B cell (primary cell): ENCODE measurements at regions not wholly inside any gene's neighbourhood (a gene's known extent, or its start where the extent isn't known, plus 50 kb on each side); places are given as distances from the start of the nearest gene placed in this dataset.

Experiments
- ATAC-seq: fragments of 200-7000 bp; cut with Tn5 transposase; one replicate; pipeline ENCODE4 v1.10.0; 2021; ENCODE audit warnings: low read depth, mild to moderate bottlenecking, moderate number of reproducible peaks, moderate library complexity
- CTCF ChIA-PET: fragments of 350-600 bp; sonication (Branson Sonifier 250); formaldehyde crosslinking; loops from one replicate; lab custom pipeline; 2021; ENCODE audit warnings: antibody characterized with exemption, inconsistent platforms; lab: Charles Lee
- POLR2A ChIA-PET: fragments of 350-600 bp; sonication (Branson Sonifier 250); formaldehyde crosslinking; loops from one replicate; lab custom pipeline; 2021; ENCODE audit warnings: antibody characterized with exemption; lab: Charles Lee
- DNase-seq: peaks from one replicate; pipeline ENCODE4 v3.0.0; 2013
- H2AFZ ChIP-seq: 2 replicates; pipeline ENCODE4 v1.6.1; 2012; ENCODE audit warnings: mild to moderate bottlenecking, low read depth, low read length; ENCODE audit not compliant: insufficient read depth, poor library complexity, severe bottlenecking
- H3K27ac ChIP-seq, 2 donors: 1 replicate in 1 of 2; 2 replicates in 1 of 2; pipeline ENCODE4 v1.5.1; 2012 to 2013; ENCODE audit warnings: low read length in 2 of 2, mild to moderate bottlenecking in 2 of 2, moderate library complexity in 1 of 2
- H3K27me3 ChIP-seq, 4 experiments: fragments of 200-600 bp in 1 of 4; sonication (generic) in 1 of 4; replicated peaks in 1 of 4; 1 replicate in 2 of 4; 2 replicates in 2 of 4; pipeline versions ENCODE4 v1.6.1 to v1.7.0; 2013 to 2016; ENCODE audit warnings: low read length in 3 of 4, mild to moderate bottlenecking in 2 of 4, mixed read lengths in 1 of 4, moderate library complexity in 1 of 4; ENCODE audit not compliant: insufficient read depth in 4 of 4, control insufficient read depth in 3 of 4; ENCODE audit errors: control extremely low read depth in 1 of 4
- H3K36me3 ChIP-seq, 2 experiments: replicated peaks in 1 of 2; 1 replicate in 1 of 2; 2 replicates in 1 of 2; pipeline versions ENCODE4 v1.6.1 to v1.7.1; 2013; ENCODE audit warnings: low read length in 1 of 2; ENCODE audit not compliant: insufficient read depth in 2 of 2, control insufficient read depth in 1 of 2; ENCODE audit errors: control extremely low read depth in 1 of 2, extremely low read depth in 1 of 2
- H3K4me1 ChIP-seq, 2 donors: fragments of 200-600 bp in 1 of 2; sonication (generic) in 1 of 2; 1 replicate in 1 of 2; 2 replicates in 1 of 2; pipeline versions ENCODE4 v1.5.1 to v1.6.1; 2013 to 2017; ENCODE audit warnings: low read length in 2 of 2; ENCODE audit not compliant: control insufficient read depth in 2 of 2, insufficient read depth in 2 of 2
- H3K4me2 ChIP-seq: replicated peaks from 2 replicates; pipeline ENCODE3; 2012; ENCODE audit warnings: mild to moderate bottlenecking, low read depth, low read length; ENCODE audit not compliant: poor library complexity, severe bottlenecking
- H3K4me3 ChIP-seq, 5 experiments: fragments of 200-600 bp in 1 of 5; sonication (generic) in 1 of 5; 1 replicate in 3 of 5; 2 replicates in 2 of 5; pipeline versions ENCODE4 v1.5.1 to v1.7.0; 2011 to 2016; ENCODE audit warnings: low read length in 4 of 5, mild to moderate bottlenecking in 4 of 5, low read depth in 2 of 5, control low read depth in 1 of 5, moderate library complexity in 1 of 5; ENCODE audit not compliant: insufficient read depth in 1 of 5; ENCODE audit errors: control extremely low read depth in 1 of 5, extremely low read depth in 1 of 5
- H3K79me2 ChIP-seq: fragments of 200-600 bp; sonication (generic); one replicate; pipeline ENCODE4 v1.6.0; 2016; ENCODE audit warnings: low read length; ENCODE audit not compliant: control insufficient read depth, insufficient read depth
- H3K9ac ChIP-seq: fragments of 200-600 bp; sonication (generic); 2 replicates; pipeline ENCODE4 v1.6.1; 2017; ENCODE audit warnings: mild to moderate bottlenecking, low read length, moderate library complexity
- H3K9me3 ChIP-seq, 3 donors: one replicate each; pipeline versions ENCODE4 v1.6.1 to v1.7.1; 2013; ENCODE audit warnings: low read length in 2 of 3; ENCODE audit not compliant: control insufficient read depth in 2 of 3, insufficient read depth in 1 of 3; ENCODE audit errors: control extremely low read depth in 1 of 3
- H4K20me1 ChIP-seq: 2 replicates; pipeline ENCODE4 v1.6.0; 2012; ENCODE audit warnings: mild to moderate bottlenecking, low read length; ENCODE audit not compliant: insufficient read depth, control insufficient read depth, poor library complexity, severe bottlenecking
- H3K27ac Mint-ChIP-seq: one replicate; pipeline ENCODE4 v1.8.0; 2021; ENCODE audit warnings: mixed read lengths
- H3K27me3 Mint-ChIP-seq: one replicate; pipeline ENCODE4 v1.8.0; 2021; ENCODE audit warnings: mixed read lengths
- H3K4me1 Mint-ChIP-seq: one replicate; pipeline ENCODE4 v1.8.0; 2021; ENCODE audit warnings: mixed read lengths
- H3K4me3 Mint-ChIP-seq: one replicate; pipeline ENCODE4 v1.8.0; 2021; ENCODE audit warnings: mixed read lengths
- H3K9me3 Mint-ChIP-seq: one replicate; pipeline ENCODE4 v1.8.0; 2022; ENCODE audit warnings: mixed read lengths; ENCODE audit not compliant: insufficient read depth
- CTCF ChIP-seq: fragments of 200-600 bp; IDR thresholded peaks from one replicate; pipeline ENCODE4 v1.8.0; 2022; ENCODE audit warnings: antibody characterized with exemption, mild to moderate bottlenecking
- EZH2 ChIP-seq: IDR thresholded peaks from 2 replicates; pipeline ENCODE4 v1.6.1; 2012; ENCODE audit warnings: borderline replicate concordance, low read depth, mild to moderate bottlenecking, moderate library complexity, low read length; ENCODE audit not compliant: insufficient read depth, poor library complexity, severe bottlenecking
- WGBS: methylation state at CpG from one replicate; pipeline ENCODE4 v1.1.5; 2013; ENCODE audit warnings: missing lambda C conversion rate; ENCODE audit not compliant: insufficient coverage; 5-methylcytosine and 5-hydroxymethylcytosine counted together
- intact Hi-C: fragments of 100-400 bp; cut with micrococcal nuclease; formaldehyde crosslinking; loops from one replicate; pipeline ENCODE4 v1.10.0; 2022

- no peaks in the 10 kb centered on the region for H3K4me1 ChIP-seq
- H3K36me3 ChIP-seq, result no peaks in the 10 kb centered on the region
- H4K20me1 ChIP-seq, result no peaks in the 10 kb centered on the region
- ATAC-seq, result no peak
- DNase-seq, result no peak
- H3K79me2 ChIP-seq, result no peaks in the 10 kb centered on the region
- H3K4me1 Mint-ChIP-seq, result no peaks in the 10 kb centered on the region
- no peak overlapping the region for H2AFZ ChIP-seq
- 75% methylated on average over 6 of the region's 9 CpGs for WGBS
- intact Hi-C loops, result no loop called here
- no peak overlapping the region for H3K27ac ChIP-seq
- CTCF ChIA-PET, result no interaction called here
- POLR2A ChIA-PET, result no interaction called here
- no peak overlapping the region for H3K4me3 Mint-ChIP-seq
- no peak overlapping the region for H3K4me3 ChIP-seq
- H3K9me3 Mint-ChIP-seq, result no peaks in the 10 kb centered on the region
- H3K27me3 Mint-ChIP-seq, result no peaks in the 10 kb centered on the region
- no peak for TF ChIP-seq CTCF
- no peak for TF ChIP-seq EZH2
- no peaks in the 10 kb centered on the region for H3K27me3 ChIP-seq
- no peak overlapping the region for H3K9ac ChIP-seq
- H3K4me2 ChIP-seq, result no peak overlapping the region
- H3K9me3 ChIP-seq, result peaks cover 0 to 13% (median 0%) of the 10 kb centered on the region in 3 donors
- no peak overlapping the region for H3K27ac Mint-ChIP-seq
Measured at GRCh38 chr1:81617308-81617967, 183.3 kb upstream of the ADGRL2 start.

DNA sequence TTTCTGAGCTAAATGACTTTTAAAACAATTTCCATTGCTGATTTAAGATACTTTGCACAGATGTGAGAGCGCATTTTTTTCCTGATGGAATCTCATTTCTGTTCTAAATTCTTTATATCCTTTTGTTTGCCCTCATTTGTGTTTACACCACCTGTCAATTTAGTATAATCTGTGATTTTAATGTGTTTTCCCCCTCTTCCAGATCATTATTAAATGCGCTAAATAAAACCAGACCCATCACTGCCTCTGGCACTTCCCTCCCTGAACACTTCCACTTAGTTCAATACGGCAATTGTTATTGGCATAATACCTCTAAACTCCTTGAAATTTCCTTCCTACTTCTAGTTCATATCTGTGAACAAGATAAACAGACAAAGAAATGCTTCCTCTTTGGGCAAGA is 186.9 kb upstream of the ADGRL2 start:
- Histone ChIP-seq H3K4me3 (no peak overlapping the region), H4K20me1 (no peaks in the 10 kb centered on the region), H3K4me1 (no peaks in the 10 kb centered on the region), H3K79me2 (no peaks in the 10 kb centered on the region), H3K9ac (no peak overlapping the region), H3K9me3 (peaks cover 0 to 13% (median 0%) of the 10 kb centered on the region in 3 donors), H3K27me3 (no peaks in the 10 kb centered on the region), H3K36me3 (no peaks in the 10 kb centered on the region), H2AFZ (no peak overlapping the region), H3K4me2 (no peak overlapping the region), H3K27ac (no peak overlapping the region)
- no peaks in the 10 kb centered on the region for H3K27me3 Mint-ChIP-seq
- H3K4me1 Mint-ChIP-seq, result no peaks in the 10 kb centered on the region
- DNase-seq (no peak), ATAC-seq (no peak)
- WGBS, result 73% methylated on average over 2 of the region's 3 CpGs
- ChIA-PET CTCF (no interaction called here), POLR2A (no interaction called here)
- no peaks in the 10 kb centered on the region for H3K9me3 Mint-ChIP-seq
- H3K4me3 Mint-ChIP-seq, result no peak overlapping the region
- H3K27ac Mint-ChIP-seq, result no peak overlapping the region
- intact Hi-C loops, result no loop called here
- TF ChIP-seq EZH2 (no peak), CTCF (no peak)
